Osteoblast (primary cell): ENCODE measurements at regions not wholly inside any gene's neighbourhood (a gene's known extent, or its start where the extent isn't known, plus 50 kb on each side); places are given as distances from the start of the nearest gene placed in this dataset.

Experiments
- DNase-seq: peaks from one replicate; pipeline ENCODE4 v3.0.0; 2011; ENCODE audit warnings: low spot score, mixed read lengths; ENCODE audit not compliant: insufficient read length; ENCODE audit errors: missing footprints
- H2AFZ ChIP-seq: 2 replicates; pipeline ENCODE4 v1.6.0; 2011; ENCODE audit warnings: mild to moderate bottlenecking, low read length
- H3K27ac ChIP-seq: 2 replicates; pipeline ENCODE4 v1.5.1; 2011; ENCODE audit warnings: mild to moderate bottlenecking, low read depth, low read length, moderate library complexity
- H3K27me3 ChIP-seq: 2 replicates; pipeline ENCODE4 v1.6.0; 2012; ENCODE audit warnings: mild to moderate bottlenecking, control low read depth, inconsistent platforms, low read length, moderate library complexity; ENCODE audit not compliant: insufficient read depth
- H3K36me3 ChIP-seq: 2 replicates; pipeline ENCODE4 v1.5.1; 2011; ENCODE audit warnings: mild to moderate bottlenecking, low read length, control low read depth, moderate library complexity; ENCODE audit not compliant: insufficient read depth
- H3K4me1 ChIP-seq: 2 replicates; pipeline ENCODE4 v1.5.1; 2011; ENCODE audit warnings: mild to moderate bottlenecking, low read length, control low read depth, moderate library complexity; ENCODE audit not compliant: insufficient read depth
- H3K4me2 ChIP-seq: 2 replicates; pipeline ENCODE4 v1.6.0; 2011; ENCODE audit warnings: mild to moderate bottlenecking, low read length; ENCODE audit not compliant: insufficient read depth
- H3K4me3 ChIP-seq: fragments of 200-600 bp; sonication (generic); 3 replicates; pipeline ENCODE4 v1.5.1; 2012; ENCODE audit warnings: mild to moderate bottlenecking, low read length, inconsistent platforms; ENCODE audit not compliant: insufficient read depth
- H3K79me2 ChIP-seq: 2 replicates; pipeline ENCODE4 v1.6.0; 2012; ENCODE audit warnings: mild to moderate bottlenecking, low read length, control low read depth, inconsistent platforms; ENCODE audit not compliant: insufficient read depth
- H3K9me3 ChIP-seq: 2 replicates; pipeline ENCODE4 v1.5.1; 2011; ENCODE audit warnings: low read depth, low read length, control low read depth
- H4K20me1 ChIP-seq: 2 replicates; pipeline ENCODE4 v1.6.0; 2012; ENCODE audit warnings: mild to moderate bottlenecking, low read length, control low read depth; ENCODE audit not compliant: insufficient read depth
- TF ChIP-seq, protein P1 (sequence below): IDR thresholded peaks from 2 replicates; pipeline ENCODE4 v1.5.1; 2011; ENCODE audit warnings: mild to moderate bottlenecking, low read depth, low read length, moderate library complexity; ENCODE audit errors: extremely low read depth

DNA sequence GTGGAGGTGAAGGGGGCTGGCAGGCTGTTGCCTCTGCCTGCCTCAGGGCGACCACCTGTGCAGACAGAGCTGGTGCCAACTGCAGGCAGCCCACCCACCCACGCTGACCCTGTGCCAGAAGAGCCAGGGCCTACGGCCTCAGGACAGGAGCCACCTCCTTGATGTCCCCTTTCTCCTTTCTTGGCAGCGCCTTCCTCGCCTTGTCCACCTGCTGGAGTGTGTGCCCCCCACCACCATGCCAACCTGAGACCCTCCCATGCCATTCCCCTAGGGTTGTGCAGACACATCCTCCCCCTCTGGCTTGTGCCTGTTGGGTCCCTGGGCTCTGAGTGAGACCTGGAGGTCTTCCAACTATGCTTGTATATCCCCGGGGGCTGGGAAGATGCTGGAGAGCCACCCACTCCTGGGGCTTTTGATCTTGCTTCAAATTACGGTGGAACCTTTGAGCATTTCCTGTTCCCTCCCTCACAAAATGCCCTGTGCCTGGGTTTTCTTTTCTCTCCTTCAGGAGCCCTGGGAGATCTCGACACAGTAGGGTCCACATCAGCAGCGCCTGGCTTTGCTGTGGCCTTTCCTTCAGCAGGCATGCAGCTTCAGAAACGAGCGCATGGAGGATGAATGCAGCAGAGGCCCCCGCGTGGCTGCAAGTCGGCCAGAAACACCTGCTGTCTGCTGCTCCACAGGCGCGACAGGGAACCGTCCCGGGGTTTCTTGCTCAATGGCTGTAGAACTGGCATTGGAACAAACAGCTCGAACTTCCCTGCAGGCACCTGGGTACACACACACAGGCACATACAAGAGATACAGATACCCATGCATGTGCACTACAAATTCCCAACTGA lies 65.9 kb upstream of the SH3RF3 start:
- Histone ChIP-seq H3K4me1 (no peaks in the 10 kb centered on the region), H3K4me3 (no peak overlapping the region), H3K79me2 (no peaks in the 10 kb centered on the region), H3K36me3 (no peaks in the 10 kb centered on the region), H3K27ac (no peak overlapping the region), H2AFZ (no peak overlapping the region), H3K27me3 (peaks cover 51% of the 10 kb centered on the region), H3K4me2 (no peak overlapping the region), H4K20me1 (no peaks in the 10 kb centered on the region), H3K9me3 (no peaks in the 10 kb centered on the region)
- no peak for DNase-seq
- TF ChIP-seq, protein P1, sequence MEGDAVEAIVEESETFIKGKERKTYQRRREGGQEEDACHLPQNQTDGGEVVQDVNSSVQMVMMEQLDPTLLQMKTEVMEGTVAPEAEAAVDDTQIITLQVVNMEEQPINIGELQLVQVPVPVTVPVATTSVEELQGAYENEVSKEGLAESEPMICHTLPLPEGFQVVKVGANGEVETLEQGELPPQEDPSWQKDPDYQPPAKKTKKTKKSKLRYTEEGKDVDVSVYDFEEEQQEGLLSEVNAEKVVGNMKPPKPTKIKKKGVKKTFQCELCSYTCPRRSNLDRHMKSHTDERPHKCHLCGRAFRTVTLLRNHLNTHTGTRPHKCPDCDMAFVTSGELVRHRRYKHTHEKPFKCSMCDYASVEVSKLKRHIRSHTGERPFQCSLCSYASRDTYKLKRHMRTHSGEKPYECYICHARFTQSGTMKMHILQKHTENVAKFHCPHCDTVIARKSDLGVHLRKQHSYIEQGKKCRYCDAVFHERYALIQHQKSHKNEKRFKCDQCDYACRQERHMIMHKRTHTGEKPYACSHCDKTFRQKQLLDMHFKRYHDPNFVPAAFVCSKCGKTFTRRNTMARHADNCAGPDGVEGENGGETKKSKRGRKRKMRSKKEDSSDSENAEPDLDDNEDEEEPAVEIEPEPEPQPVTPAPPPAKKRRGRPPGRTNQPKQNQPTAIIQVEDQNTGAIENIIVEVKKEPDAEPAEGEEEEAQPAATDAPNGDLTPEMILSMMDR = no peak

DNA sequence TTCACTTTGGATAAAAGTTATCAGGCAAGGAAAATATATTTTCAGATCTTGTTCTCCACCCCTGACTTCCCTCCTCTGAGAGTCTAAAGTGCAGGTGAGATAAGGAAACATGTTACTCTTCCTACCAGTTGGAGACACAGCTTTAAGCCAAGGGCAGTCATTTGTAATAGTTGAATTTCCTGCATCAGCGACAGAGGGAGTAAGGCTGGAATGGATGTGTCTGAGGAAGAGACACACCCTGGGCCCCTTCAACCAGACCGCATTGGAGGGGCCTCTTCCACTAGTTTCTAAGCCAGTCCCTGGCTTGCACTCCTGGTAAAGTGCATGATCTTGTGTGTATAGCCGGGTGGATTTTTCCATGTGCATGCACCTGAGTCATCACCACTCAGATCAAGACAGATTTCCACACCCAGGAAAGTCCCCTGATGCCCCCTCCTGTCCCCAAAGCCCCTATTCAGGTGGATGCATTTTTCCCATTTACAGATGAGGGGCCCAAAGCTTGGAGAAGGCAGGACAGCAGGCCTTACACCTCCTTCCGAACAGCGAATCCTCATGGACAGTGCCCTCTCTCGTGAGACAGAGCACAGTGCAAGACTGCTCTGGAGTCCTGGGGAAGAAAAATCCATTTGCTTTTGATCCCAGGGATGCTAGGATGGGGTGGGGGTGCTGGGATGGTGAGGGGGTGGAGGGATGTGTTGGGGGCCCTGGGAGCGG lies 66.7 kb upstream of the SH3RF3 start:
- Histone ChIP-seq H3K27me3 (peaks cover 58% of the 10 kb centered on the region), H2AFZ (no peak overlapping the region), H3K36me3 (no peaks in the 10 kb centered on the region), H3K4me3 (no peak overlapping the region), H3K79me2 (no peaks in the 10 kb centered on the region), H3K27ac (no peak overlapping the region), H3K4me2 (no peak overlapping the region), H4K20me1 (no peaks in the 10 kb centered on the region), H3K4me1 (no peaks in the 10 kb centered on the region), H3K9me3 (no peaks in the 10 kb centered on the region)
- DNase-seq = no peak
- TF ChIP-seq, protein P1 = no peak

DNA sequence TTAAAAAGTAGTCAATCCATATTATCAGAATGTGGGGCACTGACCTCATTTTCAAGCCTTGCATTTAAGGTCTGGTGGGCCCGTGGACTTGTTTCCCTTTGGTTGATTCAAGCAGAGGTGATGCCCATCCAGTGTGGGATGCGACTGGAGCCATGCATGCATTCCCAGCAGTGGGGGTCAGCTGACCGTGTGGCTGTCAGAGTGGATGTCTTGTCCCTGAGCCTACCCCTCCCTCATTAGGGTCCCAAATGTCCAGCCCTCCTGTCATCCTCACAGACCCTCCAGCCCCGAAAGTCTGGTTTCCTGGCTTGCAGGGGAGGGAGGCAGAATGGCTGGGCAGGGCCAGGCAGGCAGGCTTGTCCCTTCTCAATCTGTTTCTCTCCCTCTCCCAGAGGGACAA lies 67.3 kb upstream of the SH3RF3 start:
- DNase-seq = no peak
- Histone ChIP-seq H3K9me3 (no peaks in the 10 kb centered on the region), H3K4me3 (no peak overlapping the region), H2AFZ (no peak overlapping the region), H3K27ac (no peak overlapping the region), H3K36me3 (no peaks in the 10 kb centered on the region), H4K20me1 (no peaks in the 10 kb centered on the region), H3K4me2 (no peak overlapping the region), H3K27me3 (peaks cover 63% of the 10 kb centered on the region), H3K79me2 (no peaks in the 10 kb centered on the region), H3K4me1 (no peaks in the 10 kb centered on the region)
- TF ChIP-seq, protein P1 = no peak

DNA sequence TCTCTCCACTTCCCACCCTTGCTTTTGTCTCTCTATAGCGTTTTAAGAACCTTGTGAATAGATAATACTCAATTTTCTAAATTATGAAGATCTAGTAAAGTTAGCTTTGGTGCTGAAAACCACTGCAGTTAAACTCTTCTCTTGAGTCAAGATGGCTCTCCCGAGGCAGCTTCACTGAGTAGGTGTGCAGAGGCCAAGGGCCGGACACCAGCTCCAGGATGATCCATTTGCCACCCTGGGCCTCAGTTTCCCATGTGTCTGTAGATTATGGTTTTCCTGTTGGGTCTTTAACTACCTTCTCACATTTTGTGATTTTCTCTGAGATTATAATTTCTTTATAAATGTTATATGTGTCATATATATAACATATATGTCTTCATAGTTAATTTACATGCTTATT lies 68.5 kb upstream of the SH3RF3 start:
- no peak for DNase-seq
- Histone ChIP-seq H2AFZ (no peak overlapping the region), H3K4me3 (no peak overlapping the region), H3K4me2 (no peak overlapping the region), H3K27ac (no peak overlapping the region), H3K9me3 (no peaks in the 10 kb centered on the region), H4K20me1 (no peaks in the 10 kb centered on the region), H3K36me3 (no peaks in the 10 kb centered on the region), H3K79me2 (no peaks in the 10 kb centered on the region), H3K27me3 (peaks cover 69% of the 10 kb centered on the region), H3K4me1 (no peaks in the 10 kb centered on the region)
- TF ChIP-seq, protein P1 = no peak
